AG04450 (cell line): ENCODE measurements at regions not wholly inside any gene's neighbourhood (a gene's known extent, or its start where the extent isn't known, plus 50 kb on each side); places are given as distances from the start of the nearest gene placed in this dataset.

Experiments used
- CTCF ChIA-PET: fragments of 300-600, 350-600 bp; formaldehyde crosslinking; extraction: SDS; loops from one replicate; lab custom pipeline; 2022; ENCODE audit warnings: antibody characterized with exemption, inconsistent platforms; lab: Charles Lee
- POLR2A ChIA-PET: fragments of 350-600 bp; formaldehyde crosslinking; extraction: SDS; loops from one replicate; lab custom pipeline; 2021; ENCODE audit warnings: antibody characterized with exemption, inconsistent platforms; lab: Yijun Ruan, JAX
- DNase-seq: peaks from one replicate; pipeline ENCODE4 v3.0.0-alpha.2; 2011; ENCODE audit warnings: low read depth, low spot score
- H3K27ac ChIP-seq: one replicate; pipeline ENCODE4 v1.5.1; 2012; ENCODE audit warnings: low read depth, low read length, control low read depth
- H3K27me3 ChIP-seq: one replicate; pipeline ENCODE4 v1.6.0; 2012; ENCODE audit warnings: low read length; ENCODE audit not compliant: control insufficient read depth, insufficient read depth
- H3K4me3 ChIP-seq: 2 replicates; pipeline ENCODE4 v1.5.1; 2011; ENCODE audit warnings: mild to moderate bottlenecking, low read depth, low read length, control low read depth
- H3K9me3 ChIP-seq: 2 replicates; pipeline ENCODE4 v1.5.1; 2012; ENCODE audit warnings: low read length; ENCODE audit not compliant: control insufficient read depth, insufficient read depth
- CTCF ChIP-seq: IDR thresholded peaks from 2 replicates; pipeline ENCODE4 v1.5.1; 2011; ENCODE audit warnings: low read depth, low read length, control low read depth, inconsistent platforms

DNA sequence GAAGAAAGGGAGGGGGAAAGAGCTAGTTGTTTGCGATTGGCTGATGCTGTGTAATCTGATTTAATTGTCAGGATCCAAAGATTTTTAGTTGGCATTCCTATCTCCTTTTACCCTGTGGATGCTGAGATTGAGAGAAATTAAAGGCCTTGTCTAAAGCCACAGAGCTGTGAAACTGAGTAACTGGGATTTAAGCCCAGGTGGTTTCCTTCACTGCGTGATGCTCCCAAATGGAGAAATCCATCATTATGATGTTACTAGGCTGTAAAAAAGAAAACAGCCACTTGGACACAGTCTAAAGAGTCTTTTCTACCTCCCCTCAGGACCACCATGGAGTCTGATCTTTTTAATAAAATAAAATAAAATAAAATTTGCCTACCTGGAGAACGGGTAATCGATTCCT, 883.0 kb upstream of the NR2F2 start:
- no peak for TF ChIP-seq CTCF
- ChIA-PET CTCF (no interaction called here), POLR2A (no interaction called here)
- Histone ChIP-seq H3K27ac (no peak overlapping the region), H3K9me3 (no peaks in the 10 kb centered on the region), H3K27me3 (no peaks in the 10 kb centered on the region), H3K4me3 (no peak overlapping the region)
- no peak for DNase-seq

DNA sequence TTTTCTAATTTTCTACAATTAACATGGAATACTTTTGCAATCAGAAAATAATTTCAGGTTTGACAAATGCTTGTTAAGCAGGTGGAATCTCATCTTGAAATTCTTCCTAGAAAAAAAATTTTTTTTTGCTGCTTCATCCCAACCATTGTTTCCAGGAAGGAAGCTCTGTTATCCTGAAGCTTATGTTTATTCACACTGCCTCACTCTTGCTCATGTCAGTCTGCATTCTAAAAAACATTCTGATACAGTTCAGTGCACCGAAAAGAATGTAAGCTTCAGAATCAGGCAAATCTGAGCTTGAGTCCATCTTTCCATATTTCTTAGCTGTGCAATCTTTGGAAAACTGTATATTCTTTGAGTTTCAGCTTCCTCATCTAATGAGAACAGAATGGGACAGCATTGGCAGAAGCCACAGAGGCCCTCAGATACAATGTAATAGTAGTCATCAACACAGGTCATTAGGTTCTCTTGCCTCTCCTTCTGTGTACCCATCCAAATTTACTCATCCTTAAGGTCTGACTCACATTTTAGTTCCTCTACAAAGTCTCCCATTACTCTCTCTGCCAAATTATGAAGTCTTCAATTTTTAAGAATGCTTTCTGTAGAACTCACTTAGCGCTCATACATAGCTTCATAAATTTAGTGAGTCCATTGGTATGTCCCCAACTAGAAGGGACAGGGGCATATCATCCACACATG, 881.8 kb upstream of the NR2F2 start:
- POLR2A ChIA-PET = no interaction called here
- CTCF ChIA-PET = interaction anchor here (1.0 to 1.7 kb wide), 3 partner anchors 9 to 161 kb away, joined by 3 to 6 read pairs (median 4); no protein-coding TSS in a partner anchor
- no peaks in the 10 kb centered on the region for H3K9me3 ChIP-seq
- H3K27ac ChIP-seq = no peak overlapping the region
- no peak for DNase-seq
- no peak for TF ChIP-seq CTCF
- no peaks in the 10 kb centered on the region for H3K27me3 ChIP-seq
- no peak overlapping the region for H3K4me3 ChIP-seq

DNA sequence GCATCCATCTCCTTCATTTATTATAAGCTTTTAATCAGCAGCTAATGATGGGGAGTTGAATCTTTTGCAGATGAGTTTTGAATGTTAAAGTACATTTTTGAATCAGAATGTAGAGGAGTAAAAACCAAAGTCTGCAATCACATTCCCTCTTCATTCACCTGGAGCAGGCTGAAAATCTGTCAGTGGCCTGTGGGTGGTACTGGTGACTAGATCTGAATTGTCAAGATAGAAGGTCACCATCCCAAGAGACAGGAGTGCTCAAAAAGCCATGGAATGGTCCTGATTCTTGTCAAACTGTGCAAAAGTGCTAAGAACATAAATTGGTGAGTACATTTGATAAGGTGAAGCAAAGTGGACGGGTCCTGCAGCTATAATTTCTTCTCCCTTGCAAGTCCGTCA, 881.3 kb upstream of the NR2F2 start:
- H3K4me3 ChIP-seq = no peak overlapping the region
- CTCF ChIA-PET = interaction anchor here (1.0 to 1.7 kb wide), 3 partner anchors 9 to 161 kb away, joined by 3 to 6 read pairs (median 4); no protein-coding TSS in a partner anchor
- H3K27ac ChIP-seq = no peak overlapping the region
- no peaks in the 10 kb centered on the region for H3K9me3 ChIP-seq
- POLR2A ChIA-PET = no interaction called here
- no peak for TF ChIP-seq CTCF
- no peaks in the 10 kb centered on the region for H3K27me3 ChIP-seq
- no peak for DNase-seq

DNA sequence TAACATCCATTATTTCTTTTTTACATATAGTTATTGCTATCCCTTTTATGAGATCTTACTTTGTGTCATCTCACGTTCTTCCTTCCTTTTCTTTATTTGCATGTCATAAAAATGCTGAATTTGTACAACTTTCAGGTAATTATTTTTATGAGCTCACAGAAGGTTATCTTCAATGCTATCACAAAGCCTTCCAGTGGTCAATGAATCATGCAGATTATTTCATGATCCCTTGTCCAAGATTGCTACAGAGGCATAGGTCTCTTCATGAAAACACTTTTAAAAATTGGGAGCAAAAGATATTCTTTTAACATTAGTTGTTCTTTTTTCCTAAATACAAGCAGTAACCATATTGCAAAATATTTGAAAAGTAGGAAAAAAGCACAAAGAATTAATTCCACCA, 880.1 kb upstream of the NR2F2 start:
- ChIA-PET POLR2A (no interaction called here), CTCF (no interaction called here)
- no peak overlapping the region for H3K4me3 ChIP-seq
- no peak overlapping the region for H3K27ac ChIP-seq
- TF ChIP-seq CTCF = no peak
- no peaks in the 10 kb centered on the region for H3K9me3 ChIP-seq
- H3K27me3 ChIP-seq = no peaks in the 10 kb centered on the region
- DNase-seq = no peak

DNA sequence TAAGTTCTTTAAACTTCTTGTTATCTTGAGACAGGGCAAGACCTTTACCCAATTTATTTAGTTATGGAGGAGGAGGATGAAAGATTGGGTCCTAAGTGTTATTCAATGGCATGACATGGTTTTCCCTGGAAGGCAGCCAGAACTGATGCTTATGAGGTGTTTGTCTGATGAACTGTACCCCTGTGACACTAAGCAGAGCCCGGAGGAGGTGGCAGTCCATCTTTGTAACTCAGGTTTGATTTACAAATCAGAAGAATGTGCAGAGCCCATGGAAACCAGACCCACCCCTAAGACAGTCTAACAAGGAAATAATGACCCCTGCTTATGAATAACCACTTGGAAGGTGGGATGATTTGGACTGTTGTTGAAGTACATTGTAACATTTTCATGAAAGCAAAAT, 878.6 kb upstream of the NR2F2 start:
- no peak for DNase-seq

More for the DNA sequence above, 878.6 kb upstream of the NR2F2 start:
- H3K9me3 ChIP-seq = no peaks in the 10 kb centered on the region
- no peaks in the 10 kb centered on the region for H3K27me3 ChIP-seq
- TF ChIP-seq CTCF = no peak
- ChIA-PET POLR2A (no interaction called here), CTCF (no interaction called here)
- no peak overlapping the region for H3K4me3 ChIP-seq
- no peak overlapping the region for H3K27ac ChIP-seq
